GM10248 (cell line): ENCODE measurements at regions not wholly inside any gene's neighbourhood (a gene's known extent, or its start where the extent isn't known, plus 50 kb on each side); places are given as distances from the start of the nearest gene placed in this dataset.

Experiments
- CTCF ChIA-PET: fragments of 300-600 bp; sonication (Branson Sonifier 250); formaldehyde crosslinking; extraction: SDS; loops from one replicate; lab custom pipeline; 2021; ENCODE audit warnings: antibody characterized with exemption; lab: Yijun Ruan, JAX
- POLR2A ChIA-PET: fragments of 350-650 bp; sonication (Branson Sonifier 250); formaldehyde crosslinking; extraction: SDS; loops from one replicate; lab custom pipeline; 2020; ENCODE audit warnings: antibody characterized with exemption; lab: Yijun Ruan, JAX
- DNase-seq: peaks from one replicate; pipeline ENCODE4 v3.0.0; 2012; ENCODE audit errors: extremely low spot score
- TF ChIP-seq, protein P1 (sequence below): IDR thresholded peaks from 2 replicates; pipeline ENCODE4 v1.5.1; 2012; ENCODE audit warnings: mild to moderate bottlenecking, low read depth; ENCODE audit errors: extremely low read depth, missing control alignments, control extremely low read depth

DNA sequence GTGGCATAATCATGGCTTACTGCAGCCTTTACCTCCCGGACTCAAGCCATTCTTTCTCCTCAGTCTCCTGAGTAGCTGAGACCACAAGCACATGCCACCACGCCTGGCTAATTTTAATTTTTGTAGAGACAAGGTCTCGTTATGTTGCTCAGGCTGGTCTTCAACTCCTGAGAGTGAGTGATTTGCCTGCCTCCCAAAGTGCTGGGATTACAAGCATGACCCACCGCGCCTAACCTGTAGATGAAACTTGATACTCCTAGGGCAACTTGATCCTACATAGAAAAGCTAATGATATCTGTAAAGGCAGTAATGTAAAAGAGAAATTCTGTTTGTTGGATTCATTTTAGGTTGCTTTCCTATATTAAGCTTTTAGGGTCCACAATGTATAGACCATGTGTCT lies 391.9 kb upstream of the THRB start:
- TF ChIP-seq, protein P1, sequence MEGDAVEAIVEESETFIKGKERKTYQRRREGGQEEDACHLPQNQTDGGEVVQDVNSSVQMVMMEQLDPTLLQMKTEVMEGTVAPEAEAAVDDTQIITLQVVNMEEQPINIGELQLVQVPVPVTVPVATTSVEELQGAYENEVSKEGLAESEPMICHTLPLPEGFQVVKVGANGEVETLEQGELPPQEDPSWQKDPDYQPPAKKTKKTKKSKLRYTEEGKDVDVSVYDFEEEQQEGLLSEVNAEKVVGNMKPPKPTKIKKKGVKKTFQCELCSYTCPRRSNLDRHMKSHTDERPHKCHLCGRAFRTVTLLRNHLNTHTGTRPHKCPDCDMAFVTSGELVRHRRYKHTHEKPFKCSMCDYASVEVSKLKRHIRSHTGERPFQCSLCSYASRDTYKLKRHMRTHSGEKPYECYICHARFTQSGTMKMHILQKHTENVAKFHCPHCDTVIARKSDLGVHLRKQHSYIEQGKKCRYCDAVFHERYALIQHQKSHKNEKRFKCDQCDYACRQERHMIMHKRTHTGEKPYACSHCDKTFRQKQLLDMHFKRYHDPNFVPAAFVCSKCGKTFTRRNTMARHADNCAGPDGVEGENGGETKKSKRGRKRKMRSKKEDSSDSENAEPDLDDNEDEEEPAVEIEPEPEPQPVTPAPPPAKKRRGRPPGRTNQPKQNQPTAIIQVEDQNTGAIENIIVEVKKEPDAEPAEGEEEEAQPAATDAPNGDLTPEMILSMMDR = no peak
- no peak for DNase-seq
- ChIA-PET CTCF (interaction anchor here (0.9 to 1.6 kb wide), 4 partner anchors 8 to 38 kb away, joined by 3 to 5 read pairs (median 3); no protein-coding TSS in a partner anchor), POLR2A (no interaction called here)

DNA sequence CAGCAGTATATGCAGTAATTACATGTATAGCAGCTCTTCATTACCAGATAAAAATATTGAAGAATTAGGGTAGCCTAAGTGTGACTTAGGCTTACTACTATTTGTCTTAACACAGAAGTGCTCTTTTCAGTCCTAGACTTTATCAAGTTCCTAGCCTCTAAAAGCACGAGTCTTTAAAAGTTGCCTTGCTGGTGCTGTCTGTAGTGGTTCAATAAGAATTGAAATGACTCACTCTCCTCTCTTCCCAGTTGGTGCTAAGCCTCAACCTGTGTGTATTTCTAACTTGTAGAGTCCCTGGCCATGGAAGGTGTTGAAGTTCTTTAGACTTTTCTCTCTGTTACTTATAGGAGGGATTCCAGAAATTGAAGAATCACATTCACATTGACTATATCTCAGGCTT lies 395.4 kb upstream of the THRB start:
- TF ChIP-seq, protein P1 = no peak
- ChIA-PET POLR2A (no interaction called here), CTCF (no interaction called here)
- DNase-seq = no peak

DNA sequence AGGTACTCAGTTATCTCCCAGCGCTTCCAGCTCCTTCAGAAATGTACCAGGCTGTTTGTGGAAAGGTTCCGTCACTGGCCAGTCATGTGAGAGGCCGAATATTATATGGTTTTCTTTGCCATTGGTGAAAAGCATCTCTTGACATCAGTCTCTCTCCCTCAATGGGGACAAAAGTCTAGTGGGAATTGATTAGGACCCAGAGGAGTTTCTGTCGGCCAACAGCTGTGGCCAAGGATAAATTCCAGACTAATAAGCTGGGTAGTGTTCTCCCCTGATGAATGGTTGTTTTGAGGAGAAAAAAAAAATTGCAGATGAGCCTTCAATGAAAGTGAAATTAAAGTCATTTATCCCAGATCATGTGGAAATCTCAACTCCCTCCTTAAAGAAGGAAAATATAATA lies 404.7 kb upstream of the THRB start:
- no peak for DNase-seq
- ChIA-PET CTCF (interaction anchor here (1.2 kb wide), 1 partner anchor 12 kb away, joined by 5 read pairs; no protein-coding TSS in a partner anchor), POLR2A (no interaction called here)
- TF ChIP-seq, protein P1 = no peak

DNA sequence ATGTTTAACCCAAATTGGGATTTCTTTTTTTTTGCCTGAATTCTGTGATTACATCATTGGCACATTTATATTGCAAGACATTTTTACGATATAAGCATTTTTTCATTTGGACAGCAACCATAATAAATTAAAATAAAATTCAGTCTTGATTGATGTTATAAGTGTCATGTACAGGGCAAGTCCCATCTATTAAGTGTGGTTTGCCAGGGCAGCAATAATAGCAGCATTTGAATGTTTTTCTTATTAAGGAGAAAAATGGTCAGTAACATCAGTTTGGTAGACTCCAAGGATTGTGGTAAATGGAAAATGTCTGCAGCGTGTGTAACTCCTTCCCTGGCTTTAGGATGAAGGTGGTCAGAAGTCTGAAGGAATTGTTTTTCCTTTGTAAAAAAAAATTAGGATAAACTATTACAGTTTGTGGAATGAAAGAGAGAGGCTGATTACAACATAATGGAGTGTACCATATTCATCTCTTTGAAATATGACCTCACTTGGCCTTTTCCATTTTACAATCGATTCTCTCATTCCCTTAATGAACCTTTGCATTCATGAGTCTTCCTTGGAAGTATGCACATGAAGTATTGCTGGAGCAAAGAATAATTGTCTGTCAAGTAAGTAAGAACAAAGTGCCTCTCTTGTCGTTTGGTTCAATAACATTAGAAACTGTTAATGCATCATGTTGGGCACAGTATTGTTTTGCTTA lies 405.4 kb upstream of the THRB start:
- CTCF ChIA-PET = interaction anchor here (1.1 to 1.2 kb wide), 2 partner anchors 9 to 13 kb away, joined by 3 to 5 read pairs; no protein-coding TSS in a partner anchor
- DNase-seq = no peak
- POLR2A ChIA-PET = no interaction called here
- TF ChIP-seq, protein P1 = no peak

DNA sequence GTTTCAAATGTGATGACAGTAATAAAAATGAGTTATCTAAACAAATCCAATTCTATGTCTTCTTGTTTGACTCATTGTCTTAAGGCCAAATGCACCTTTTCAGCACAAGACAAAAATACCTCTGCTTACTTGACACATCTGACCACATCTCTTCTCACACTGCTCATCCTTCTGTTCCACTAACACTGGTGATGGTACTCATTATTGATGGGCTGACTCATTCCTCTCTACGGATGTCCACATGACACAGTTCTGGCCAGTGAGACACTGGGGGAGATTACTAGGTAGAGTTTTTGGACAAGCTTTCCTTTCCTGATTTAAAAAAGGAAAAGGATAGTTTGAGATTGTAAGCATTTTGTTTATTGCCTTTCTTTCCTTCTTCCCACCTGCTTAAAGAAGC lies 410.6 kb upstream of the THRB start:
- TF ChIP-seq, protein P1 = no peak
- ChIA-PET POLR2A (no interaction called here), CTCF (no interaction called here)
- DNase-seq = no peak

DNA sequence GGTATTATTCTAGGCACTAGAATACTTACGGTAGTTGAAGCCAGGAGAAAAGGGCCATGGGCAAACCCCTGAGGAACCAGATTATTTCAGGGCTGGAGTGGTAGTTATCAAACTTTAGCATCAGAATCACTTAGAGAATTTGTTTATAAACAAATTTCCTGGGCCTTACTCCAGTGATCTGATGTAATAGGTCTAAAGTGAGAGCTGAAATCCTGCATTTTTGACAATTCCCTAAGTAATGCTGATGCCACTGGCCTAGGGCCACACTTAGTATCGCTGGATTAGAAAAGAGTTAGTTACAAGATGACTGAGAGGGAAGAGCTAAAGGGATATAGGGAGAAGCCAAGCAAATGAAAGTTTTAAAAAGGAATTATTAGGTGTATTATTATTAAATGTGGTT lies 412.5 kb upstream of the THRB start:
- ChIA-PET CTCF (interaction anchor here (1.1 kb wide), 1 partner anchor 14 kb away, joined by 3 read pairs; no protein-coding TSS in a partner anchor), POLR2A (no interaction called here)
- DNase-seq = no peak
- TF ChIP-seq, protein P1 = no peak

DNA sequence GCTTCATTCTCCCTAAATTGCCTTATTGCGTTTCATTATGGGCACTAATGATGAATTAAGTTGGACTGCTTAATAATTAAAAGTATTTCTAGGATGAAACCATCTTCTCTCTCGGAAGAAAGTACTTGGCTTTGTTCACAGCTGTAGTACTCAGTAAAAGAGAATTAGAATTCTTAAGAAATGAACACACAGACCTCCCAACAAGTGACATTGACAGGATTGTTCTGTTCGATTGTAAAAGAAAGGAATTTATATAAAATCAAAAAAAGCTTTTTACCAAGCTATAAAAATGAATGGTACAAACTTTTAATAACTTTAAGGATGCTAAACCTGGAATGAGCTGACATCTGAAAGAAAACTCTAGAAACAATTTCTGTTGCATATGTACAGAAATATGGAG lies 416.4 kb upstream of the THRB start:
- TF ChIP-seq, protein P1 = no peak
- CTCF ChIA-PET = no interaction called here
- POLR2A ChIA-PET = no interaction called here
- DNase-seq = no peak
